WERI-Rb-1 (cell line): ENCODE measurements at regions not wholly inside any gene's neighbourhood (a gene's known extent, or its start where the extent isn't known, plus 50 kb on each side); places are given as distances from the start of the nearest gene placed in this dataset.

ENCODE experiments used
- DNase-seq: peaks from one replicate; pipeline ENCODE4 v3.0.0-alpha.2; 2020
- H3K27ac ChIP-seq: fragments of 250-450 bp; sonication (Bioruptor Pico); 2 replicates; pipeline ENCODE4 v1.5.1; 2020; ENCODE audit warnings: mild to moderate bottlenecking, moderate library complexity
- H3K27me3 ChIP-seq: fragments of 250-450 bp; sonication (Bioruptor Pico); 2 replicates; pipeline ENCODE4 v1.5.1; 2021; ENCODE audit warnings: mild to moderate bottlenecking, low read depth, moderate library complexity; ENCODE audit not compliant: insufficient read depth, severe bottlenecking
- H3K36me3 ChIP-seq: fragments of 250-450 bp; sonication (Bioruptor Pico); 2 replicates; pipeline ENCODE4 v1.5.1; 2020; ENCODE audit warnings: mild to moderate bottlenecking, moderate library complexity
- H3K4me3 ChIP-seq: 2 replicates; pipeline ENCODE4 v1.5.1; 2011; ENCODE audit warnings: low read depth, mild to moderate bottlenecking, control low read depth, low read length
- H3K9me3 ChIP-seq: fragments of 250-450 bp; sonication (Bioruptor Pico); 2 replicates; pipeline ENCODE4 v1.5.1; 2021; ENCODE audit warnings: mild to moderate bottlenecking, moderate library complexity; ENCODE audit not compliant: severe bottlenecking
- TF ChIP-seq, protein P1 (sequence below): IDR thresholded peaks from 2 replicates; pipeline ENCODE4 v1.5.1; 2011; ENCODE audit warnings: low read depth, mild to moderate bottlenecking, control low read depth, inconsistent platforms, low read length

DNA sequence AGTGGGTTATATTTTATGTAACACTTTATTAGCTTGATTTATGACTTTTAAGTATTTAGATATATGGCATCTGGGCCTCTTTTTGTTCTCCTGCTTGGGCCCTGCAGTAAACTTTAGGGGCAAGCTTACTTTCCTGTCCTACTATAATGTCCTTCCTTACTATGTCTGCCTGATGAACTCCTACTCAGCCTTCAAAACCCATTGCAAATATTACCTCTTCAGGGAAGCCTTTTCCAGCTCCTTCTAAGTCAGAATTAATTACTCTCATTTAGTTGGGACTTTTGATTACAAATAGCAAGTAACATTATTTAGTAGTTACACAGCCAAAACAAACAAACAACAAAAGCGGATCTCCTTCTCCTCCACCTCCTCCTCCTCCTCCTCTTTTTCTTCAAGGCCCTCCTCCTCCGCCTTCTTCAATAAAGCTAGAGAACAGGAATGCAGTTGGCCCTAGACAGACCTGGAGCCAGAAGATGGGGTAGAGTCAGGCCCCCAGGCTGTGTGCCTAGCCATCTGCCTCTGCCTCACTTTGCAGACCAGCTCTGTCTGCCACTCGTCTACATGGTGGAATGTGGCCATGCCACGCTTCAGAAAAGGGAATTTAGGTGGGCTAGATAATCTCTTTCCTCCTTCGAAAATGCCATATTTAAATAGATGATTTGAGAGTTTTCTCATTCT lies 301.2 kb downstream of the SP3 start:
- Histone ChIP-seq H3K9me3 (no peaks in the 10 kb centered on the region), H3K4me3 (no peak overlapping the region), H3K27me3 (no peaks in the 10 kb centered on the region), H3K27ac (no peak overlapping the region), H3K36me3 (no peaks in the 10 kb centered on the region)
- TF ChIP-seq, protein P1, sequence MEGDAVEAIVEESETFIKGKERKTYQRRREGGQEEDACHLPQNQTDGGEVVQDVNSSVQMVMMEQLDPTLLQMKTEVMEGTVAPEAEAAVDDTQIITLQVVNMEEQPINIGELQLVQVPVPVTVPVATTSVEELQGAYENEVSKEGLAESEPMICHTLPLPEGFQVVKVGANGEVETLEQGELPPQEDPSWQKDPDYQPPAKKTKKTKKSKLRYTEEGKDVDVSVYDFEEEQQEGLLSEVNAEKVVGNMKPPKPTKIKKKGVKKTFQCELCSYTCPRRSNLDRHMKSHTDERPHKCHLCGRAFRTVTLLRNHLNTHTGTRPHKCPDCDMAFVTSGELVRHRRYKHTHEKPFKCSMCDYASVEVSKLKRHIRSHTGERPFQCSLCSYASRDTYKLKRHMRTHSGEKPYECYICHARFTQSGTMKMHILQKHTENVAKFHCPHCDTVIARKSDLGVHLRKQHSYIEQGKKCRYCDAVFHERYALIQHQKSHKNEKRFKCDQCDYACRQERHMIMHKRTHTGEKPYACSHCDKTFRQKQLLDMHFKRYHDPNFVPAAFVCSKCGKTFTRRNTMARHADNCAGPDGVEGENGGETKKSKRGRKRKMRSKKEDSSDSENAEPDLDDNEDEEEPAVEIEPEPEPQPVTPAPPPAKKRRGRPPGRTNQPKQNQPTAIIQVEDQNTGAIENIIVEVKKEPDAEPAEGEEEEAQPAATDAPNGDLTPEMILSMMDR, result no peak
- no peak for DNase-seq

GRCh38 chr2:173664513-173664910 lies 300.7 kb downstream of the SP3 start:
- TF ChIP-seq, protein P1, result no peak
- Histone ChIP-seq H3K27me3 (no peaks in the 10 kb centered on the region), H3K4me3 (no peak overlapping the region), H3K27ac (no peak overlapping the region), H3K9me3 (no peaks in the 10 kb centered on the region), H3K36me3 (no peaks in the 10 kb centered on the region)
- no peak for DNase-seq

DNA sequence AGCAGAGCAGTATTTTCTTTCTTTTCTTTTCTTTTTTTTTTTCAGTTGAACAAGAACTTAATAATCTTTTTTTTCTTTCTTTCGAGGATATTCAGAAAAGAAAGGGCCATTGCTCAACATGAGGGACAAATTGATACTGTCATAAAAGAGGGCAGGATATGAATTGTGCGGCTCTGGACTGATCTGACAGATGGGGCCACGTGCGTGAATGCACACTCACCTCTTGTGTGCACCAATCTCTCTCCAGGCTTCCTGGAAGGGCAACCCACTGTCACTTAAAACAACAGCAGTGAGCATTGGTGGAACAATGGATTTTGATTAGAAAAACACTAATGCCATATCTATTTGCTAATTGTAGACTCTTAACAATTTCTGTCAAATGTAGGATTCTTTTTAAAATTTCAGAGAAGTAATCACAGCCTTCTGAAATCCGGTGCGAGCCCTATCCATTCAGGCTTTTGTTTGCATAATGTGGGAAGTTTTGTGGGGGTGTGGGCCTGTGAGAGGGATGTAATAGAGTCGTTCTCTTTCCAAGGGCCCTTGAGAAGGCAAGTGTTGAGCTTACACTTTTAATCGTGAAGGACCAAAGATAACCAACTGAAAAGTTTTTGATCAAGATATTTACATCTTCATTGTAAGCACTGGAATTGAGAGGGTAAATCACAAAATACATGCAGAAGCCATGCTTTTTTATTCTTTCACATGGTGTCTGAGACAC lies 298.8 kb downstream of the SP3 start:
- Histone ChIP-seq H3K27me3 (no peaks in the 10 kb centered on the region), H3K4me3 (no peak overlapping the region), H3K36me3 (no peaks in the 10 kb centered on the region), H3K9me3 (peaks cover 3% of the 10 kb centered on the region), H3K27ac (no peak overlapping the region)
- no peak for DNase-seq
- TF ChIP-seq, protein P1, result no peak

DNA sequence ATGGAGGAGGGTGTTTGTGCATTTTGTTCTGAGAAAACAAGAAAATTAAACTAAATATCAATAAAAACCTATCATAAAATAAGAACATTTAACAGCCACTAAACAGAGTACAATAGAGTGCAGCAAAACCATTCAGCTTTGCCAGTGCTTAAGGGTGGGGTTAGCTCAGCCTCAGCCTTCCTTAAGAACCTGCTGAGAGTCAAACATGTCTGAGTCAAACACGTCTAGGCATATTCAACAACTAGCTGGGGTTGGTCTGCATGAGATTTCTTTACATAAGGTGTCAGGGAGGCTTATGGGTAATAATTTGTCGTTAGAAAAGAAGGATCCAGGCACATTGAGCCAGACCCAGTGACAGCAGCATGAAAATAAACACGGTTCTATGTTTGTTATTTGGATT lies 298.2 kb downstream of the SP3 start:
- Histone ChIP-seq H3K4me3 (no peak overlapping the region), H3K9me3 (peaks cover 3% of the 10 kb centered on the region), H3K27ac (no peak overlapping the region), H3K36me3 (no peaks in the 10 kb centered on the region), H3K27me3 (no peaks in the 10 kb centered on the region)
- DNase-seq, result no peak
- TF ChIP-seq, protein P1, result no peak

DNA sequence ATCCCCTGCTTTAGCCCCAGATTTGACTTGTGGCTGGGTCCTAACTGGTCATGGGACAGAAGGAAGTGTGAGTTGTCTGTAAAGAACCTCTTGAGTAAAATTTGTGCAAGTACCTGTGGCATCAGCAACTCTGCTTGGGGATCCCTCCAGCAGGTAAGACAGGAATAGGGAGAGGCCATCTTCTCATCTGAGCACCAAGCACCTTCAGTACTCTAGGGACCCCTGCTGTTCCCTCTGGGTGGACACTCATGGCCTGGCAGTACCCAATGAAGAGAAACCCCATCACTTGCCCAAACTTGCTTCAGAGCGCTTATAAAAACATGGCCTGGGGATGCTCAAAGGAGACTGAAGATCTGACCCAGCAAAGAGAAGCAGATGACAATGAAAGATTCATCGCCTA lies 297.8 kb downstream of the SP3 start:
- DNase-seq, result peak; percentile 35
- H3K36me3 ChIP-seq, result no peaks in the 10 kb centered on the region
- TF ChIP-seq, protein P1, result peak; percentile 53
- H3K9me3 ChIP-seq, result peaks cover 3% of the 10 kb centered on the region
- H3K27me3 ChIP-seq, result no peaks in the 10 kb centered on the region
- no peak overlapping the region for H3K4me3 ChIP-seq
- no peak overlapping the region for H3K27ac ChIP-seq
